BLaER1 (cell line): ENCODE measurements at regions not wholly inside any gene's neighbourhood (a gene's known extent, or its start where the extent isn't known, plus 50 kb on each side); places are given as distances from the start of the nearest gene placed in this dataset.

Experiments
- H3K27ac ChIP-seq: shearing (Covaris generic); formaldehyde crosslinking; 2 replicates; pipeline ENCODE4 v1.8.1; 2022
- H3K27me3 ChIP-seq: shearing (Covaris generic); formaldehyde crosslinking; 2 replicates; pipeline ENCODE4 v1.8.1; 2022
- H3K36me3 ChIP-seq: shearing (Covaris generic); formaldehyde crosslinking; 2 replicates; pipeline ENCODE4 v1.8.1; 2022
- H3K4me1 ChIP-seq: shearing (Covaris generic); formaldehyde crosslinking; 2 replicates; pipeline ENCODE4 v1.8.1; 2022
- H3K4me2 ChIP-seq: shearing (Covaris generic); formaldehyde crosslinking; 2 replicates; pipeline ENCODE4 v1.8.1; 2022
- H3K4me3 ChIP-seq: shearing (Covaris generic); formaldehyde crosslinking; 2 replicates; pipeline ENCODE4 v1.8.1; 2022
- H3K9ac ChIP-seq: shearing (Covaris generic); formaldehyde crosslinking; 2 replicates; pipeline ENCODE4 v1.8.1; 2022
- H3K9me3 ChIP-seq: shearing (Covaris generic); formaldehyde crosslinking; 2 replicates; pipeline ENCODE4 v1.8.1; 2022
- H4K20me1 ChIP-seq: shearing (Covaris generic); formaldehyde crosslinking; 2 replicates; pipeline ENCODE4 v1.8.1; 2022
- Cebpa-rat ChIP-seq: shearing (Covaris generic); IDR thresholded peaks from 2 replicates; pipeline ENCODE4 v1.8.1; 2022

GRCh38 chr7:148950806-148951205 lies 66.7 kb upstream of the EZH2 start:
- H3K9me3 ChIP-seq = 0 out of 2 replicates have a peak, but pooled peaks cover 4% of the 10 kb centered on the region
- no peaks in the 10 kb centered on the region for H3K36me3 ChIP-seq
- H3K4me2 ChIP-seq = no peak overlapping the region
- H3K4me3 ChIP-seq = no peak overlapping the region
- TF ChIP-seq Cebpa-rat = no peak
- no peaks in the 10 kb centered on the region for H4K20me1 ChIP-seq
- no peaks in the 10 kb centered on the region for H3K4me1 ChIP-seq
- H3K9ac ChIP-seq = no peak overlapping the region
- H3K27ac ChIP-seq = no peak overlapping the region
- H3K27me3 ChIP-seq = no peaks in the 10 kb centered on the region

GRCh38 chr7:148944935-148945934 lies 61.1 kb upstream of the EZH2 start:
- no peak overlapping the region for H3K9ac ChIP-seq
- H3K4me1 ChIP-seq = peaks cover 9% of the 10 kb centered on the region
- TF ChIP-seq Cebpa-rat = no peak
- no peak overlapping the region for H3K4me3 ChIP-seq
- no peaks in the 10 kb centered on the region for H3K36me3 ChIP-seq
- H3K4me2 ChIP-seq = no peak overlapping the region
- H3K27me3 ChIP-seq = no peaks in the 10 kb centered on the region
- no peaks in the 10 kb centered on the region for H4K20me1 ChIP-seq
- no peak overlapping the region for H3K27ac ChIP-seq
- peaks cover 8% of the 10 kb centered on the region; the same call in 1 of the 2 replicates for H3K9me3 ChIP-seq

- peak overlapping the region; percentile 95 for H3K27ac ChIP-seq
- peaks cover 4% of the 10 kb centered on the region; the same call in 1 of the 2 replicates for H3K9me3 ChIP-seq
- H3K4me3 ChIP-seq = peak overlapping the region; percentile 77
- H3K36me3 ChIP-seq = no peaks in the 10 kb centered on the region
- peak overlapping the region; percentile 90 for H3K9ac ChIP-seq
- no peak for TF ChIP-seq Cebpa-rat
- peak overlapping the region; percentile 80 for H3K4me2 ChIP-seq
- H3K4me1 ChIP-seq = peaks cover 20% of the 10 kb centered on the region
- no peaks in the 10 kb centered on the region for H4K20me1 ChIP-seq
- no peaks in the 10 kb centered on the region for H3K27me3 ChIP-seq
These were observed 57.6 kb upstream of the EZH2 start for GRCh38 chr7:148941598-148942275.

- H3K9ac ChIP-seq = peak overlapping the region; percentile 90
- H3K4me2 ChIP-seq = peak overlapping the region; percentile 80
- no peaks in the 10 kb centered on the region for H4K20me1 ChIP-seq
- H3K9me3 ChIP-seq = peaks cover 4% of the 10 kb centered on the region; the same call in 1 of the 2 replicates
- H3K36me3 ChIP-seq = no peaks in the 10 kb centered on the region
- H3K4me3 ChIP-seq = peak overlapping the region; percentile 77
- no peaks in the 10 kb centered on the region for H3K27me3 ChIP-seq
- H3K4me1 ChIP-seq = peaks cover 20% of the 10 kb centered on the region
- H3K27ac ChIP-seq = peak overlapping the region; percentile 95
- no peak for TF ChIP-seq Cebpa-rat
These were observed 56.9 kb upstream of the EZH2 start for GRCh38 chr7:148940702-148941597.

GRCh38 chr7:148939128-148939755 lies 55.2 kb upstream of the EZH2 start:
- no peak overlapping the region for H3K9ac ChIP-seq
- TF ChIP-seq Cebpa-rat = no peak
- H3K9me3 ChIP-seq = no peaks in the 10 kb centered on the region; the same call in 1 of the 2 replicates
- H4K20me1 ChIP-seq = no peaks in the 10 kb centered on the region
- H3K36me3 ChIP-seq = no peaks in the 10 kb centered on the region
- H3K4me2 ChIP-seq = no peak overlapping the region
- no peak overlapping the region for H3K4me3 ChIP-seq
- H3K27me3 ChIP-seq = no peaks in the 10 kb centered on the region
- no peak overlapping the region for H3K27ac ChIP-seq
- peaks cover 20% of the 10 kb centered on the region for H3K4me1 ChIP-seq

- Histone ChIP-seq H3K27ac (no peak overlapping the region), H3K36me3 (no peaks in the 10 kb centered on the region), H3K4me1 (peaks cover 13% of the 10 kb centered on the region), H3K4me2 (no peak overlapping the region), H4K20me1 (no peaks in the 10 kb centered on the region), H3K27me3 (no peaks in the 10 kb centered on the region), H3K9ac (no peak overlapping the region), H3K4me3 (no peak overlapping the region), H3K9me3 (no peaks in the 10 kb centered on the region)
- no peak for TF ChIP-seq Cebpa-rat
These were observed 51.4 kb upstream of the EZH2 start for GRCh38 chr7:148935451-148935850.
